ENCODE measurements at regions not wholly inside any gene's neighbourhood (a gene's known extent, or its start where the extent isn't known, plus 50 kb on each side); places are given as distances from the start of the nearest gene placed in this dataset.

- TF ChIP-seq POLR2A (IDR thresholded peaks at IDR 0.05; ENCODE audit: low read depth, low read length): no peak
- TF ChIP-seq POLR2AphosphoS5 (IDR thresholded peaks at IDR 0.05; ENCODE audit: low read depth, low read length): no peak
Measured at GRCh38 chr14:99029145-99029915, 242.7 kb downstream of the BCL11B start.

Data from GM12891 (cell line).